ENCODE measurements at regions not wholly inside any gene's neighbourhood (a gene's known extent, or its start where the extent isn't known, plus 50 kb on each side); places are given as distances from the start of the nearest gene placed in this dataset.

DNA sequence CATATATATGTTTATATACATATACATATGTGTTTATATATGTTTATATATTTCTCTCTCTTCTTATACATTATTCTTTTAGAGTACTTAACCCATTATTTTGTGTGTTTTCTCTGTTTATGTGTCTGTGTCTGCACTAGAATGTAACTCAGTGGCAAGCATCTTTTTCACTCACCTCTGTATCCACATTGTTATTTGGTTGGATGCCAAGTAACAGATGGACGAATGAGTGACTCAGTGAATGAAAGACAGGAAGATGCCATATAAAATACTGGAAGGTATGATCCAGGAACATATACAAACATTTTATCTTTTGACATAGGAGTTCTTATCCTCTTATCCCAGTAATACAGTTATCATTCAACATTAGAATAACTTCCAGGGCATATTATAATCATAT, 684.8 kb downstream of the RNF144A start:
- intact Hi-C loops (cut with DNase I), result no loop called here

DNA sequence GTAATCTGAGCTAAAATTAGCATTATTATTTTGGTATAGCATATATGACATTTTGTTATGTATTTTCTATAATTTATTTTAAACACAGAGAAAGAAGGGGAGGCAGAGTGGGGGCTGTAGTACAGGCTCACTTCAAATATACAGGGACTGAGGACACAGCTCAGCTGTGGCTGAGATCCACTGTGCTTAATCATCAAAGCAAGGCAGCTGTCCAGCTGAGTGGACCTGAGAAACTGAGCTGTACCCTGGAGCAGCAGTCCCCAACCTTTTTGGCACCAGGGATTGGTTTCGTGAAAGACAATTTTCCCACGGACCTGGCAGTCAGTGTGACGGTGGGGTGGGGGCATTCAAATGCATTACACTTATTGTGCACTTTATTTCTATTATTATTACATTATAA, 687.2 kb downstream of the RNF144A start:
- no peak for DNase-seq (ENCODE audit: low spot score)
- intact Hi-C loops (cut with DNase I), result no loop called here

More for the DNA sequence above, 684.8 kb downstream of the RNF144A start:
- DNase-seq (ENCODE audit: low spot score), result no peak

DNA sequence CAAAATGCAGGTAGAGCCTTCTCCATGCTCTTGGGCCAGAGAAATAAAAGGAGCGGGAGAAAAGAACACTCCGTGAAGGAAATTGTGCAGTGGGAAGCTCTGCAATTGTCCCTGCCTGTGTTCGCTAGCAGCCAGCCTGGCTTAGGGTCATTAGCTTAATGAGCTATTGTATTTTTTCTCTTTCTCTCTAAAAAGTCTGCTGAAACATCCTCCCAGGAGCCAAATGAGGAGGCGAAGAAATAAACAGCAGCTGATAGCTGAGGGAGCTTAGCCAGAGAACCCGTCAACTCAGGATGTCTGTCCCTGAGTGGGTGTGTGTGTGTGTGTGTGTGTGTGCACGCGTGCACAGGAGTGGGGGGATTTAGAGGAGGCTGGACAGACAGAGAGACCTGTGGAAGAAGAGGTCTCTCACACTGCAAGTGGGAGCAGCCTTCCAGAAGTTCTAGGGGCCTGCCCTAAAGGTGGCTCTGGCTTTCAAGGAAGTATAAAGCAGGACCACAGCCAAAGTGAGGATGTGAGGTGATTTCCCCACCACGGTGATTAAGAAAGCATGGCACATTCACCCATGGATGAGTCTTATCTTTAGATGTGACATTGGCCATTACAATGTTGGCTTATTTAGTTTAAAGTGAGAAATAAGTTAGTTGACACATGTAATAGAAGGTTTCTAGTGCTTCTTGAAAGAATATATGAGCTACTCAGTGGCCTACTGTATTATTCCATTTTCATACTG, 690.4 kb downstream of the RNF144A start:
- DNase-seq (ENCODE audit: low spot score), result no peak
- intact Hi-C loops (cut with DNase I), result no loop called here

DNA sequence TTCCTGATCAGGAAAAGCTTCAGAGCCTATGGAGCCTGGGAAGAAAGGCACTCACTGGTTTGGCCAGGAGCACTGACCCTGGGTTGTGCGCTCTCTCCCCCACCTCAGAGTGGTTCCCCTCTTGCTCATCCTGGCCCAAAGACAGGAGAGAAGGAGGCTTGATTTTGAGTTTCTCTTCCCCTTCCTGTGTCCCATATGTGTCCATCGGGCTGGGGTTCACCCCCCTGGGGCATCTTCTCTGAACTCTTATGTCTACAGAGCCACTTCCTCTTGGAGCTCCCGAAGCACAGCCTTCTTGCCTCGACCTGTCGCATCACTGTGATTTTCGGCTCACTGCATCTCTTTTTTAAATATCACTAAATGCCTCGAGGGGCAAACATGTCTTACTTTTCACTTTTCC, 692.3 kb downstream of the RNF144A start:
- intact Hi-C loops (cut with DNase I), result no loop called here
- DNase-seq (ENCODE audit: low spot score), result no peak

DNA sequence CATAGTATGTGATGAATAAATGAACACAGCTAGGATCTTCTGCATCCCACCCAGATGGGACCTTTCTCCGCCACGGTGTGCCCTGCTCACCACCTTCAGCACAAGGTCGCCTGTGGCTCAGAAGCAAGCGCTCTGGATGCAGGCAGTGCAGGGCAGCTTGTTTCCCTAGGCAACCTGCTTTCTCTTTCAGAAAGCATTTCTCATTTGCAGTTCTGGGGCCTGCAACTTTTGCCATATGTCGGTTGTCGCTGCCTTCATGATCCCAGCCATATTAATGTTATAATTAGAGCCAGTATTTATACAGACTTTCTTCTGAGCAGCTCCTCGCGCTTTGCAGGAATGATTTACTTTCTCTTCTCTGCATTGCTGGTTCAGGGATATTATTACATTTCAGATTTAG, 692.8 kb downstream of the RNF144A start:
- no peak for DNase-seq (ENCODE audit: low spot score)
- intact Hi-C loops (cut with DNase I), result no loop called here

DNA sequence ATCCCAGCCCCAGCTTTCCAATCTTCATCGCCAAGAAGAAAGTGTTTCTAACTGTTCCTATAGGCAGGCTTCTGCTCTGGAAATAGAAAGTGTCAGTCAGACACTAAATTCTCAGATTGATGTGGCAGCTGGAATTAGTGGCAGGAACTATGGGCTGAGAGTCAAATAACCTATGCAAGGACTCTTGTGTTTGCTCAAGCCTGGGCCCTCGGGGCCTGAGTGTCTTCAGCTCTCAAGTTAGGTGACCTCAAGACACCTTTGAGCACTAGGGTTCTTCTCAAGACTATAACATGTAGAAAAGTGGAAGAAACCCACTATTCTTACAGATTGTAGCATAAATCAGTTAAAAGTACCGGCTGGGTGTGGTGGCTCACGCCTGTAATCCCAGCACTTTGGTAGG, 694.5 kb downstream of the RNF144A start:
- intact Hi-C loops (cut with DNase I), result no loop called here

DNA sequence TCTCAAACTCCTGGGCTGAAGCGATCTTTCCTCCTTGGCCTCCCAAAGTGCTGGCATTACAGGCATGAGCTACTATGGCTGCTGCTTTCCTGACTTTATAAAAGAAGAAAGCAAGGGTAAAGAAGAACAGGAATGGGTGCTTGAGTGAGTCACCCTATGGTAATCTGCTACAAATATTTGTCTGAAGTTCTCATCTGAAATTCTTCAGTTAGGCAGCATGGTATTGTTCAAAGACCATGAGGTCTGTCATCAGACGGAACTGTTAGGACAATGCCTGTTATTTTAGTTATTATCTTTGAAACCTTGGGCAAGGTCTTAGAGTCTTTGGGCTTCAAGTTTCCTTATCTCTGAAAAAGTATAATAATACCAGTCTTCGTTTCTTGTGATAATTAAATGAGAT, 695.8 kb downstream of the RNF144A start:
- DNase-seq (ENCODE audit: low spot score), result no peak
- intact Hi-C loops (cut with DNase I), result no loop called here

More for the DNA sequence above, 694.5 kb downstream of the RNF144A start:
- no peak for DNase-seq (ENCODE audit: low spot score)

DNA sequence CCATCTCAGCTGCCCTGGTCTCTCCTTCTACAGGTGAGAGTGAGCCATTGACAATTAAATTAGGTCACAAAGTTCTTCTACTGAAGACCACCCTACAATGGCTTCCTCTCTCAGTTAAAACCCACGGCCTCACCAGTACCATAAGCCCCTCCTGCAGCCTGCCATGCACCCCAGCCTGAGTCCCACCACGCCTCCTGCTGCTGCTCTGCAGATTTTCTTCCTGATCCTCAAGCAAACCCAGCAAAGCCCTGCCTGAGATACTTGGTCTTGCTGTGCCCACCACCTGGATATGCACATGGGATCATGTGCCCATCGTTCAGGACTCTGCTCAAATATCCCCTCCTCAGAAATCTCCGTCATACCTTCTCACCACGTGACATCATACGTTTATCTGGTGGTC, 696.6 kb downstream of the RNF144A start:
- intact Hi-C loops (cut with DNase I), result no loop called here
- DNase-seq (ENCODE audit: low spot score), result no peak

DNA sequence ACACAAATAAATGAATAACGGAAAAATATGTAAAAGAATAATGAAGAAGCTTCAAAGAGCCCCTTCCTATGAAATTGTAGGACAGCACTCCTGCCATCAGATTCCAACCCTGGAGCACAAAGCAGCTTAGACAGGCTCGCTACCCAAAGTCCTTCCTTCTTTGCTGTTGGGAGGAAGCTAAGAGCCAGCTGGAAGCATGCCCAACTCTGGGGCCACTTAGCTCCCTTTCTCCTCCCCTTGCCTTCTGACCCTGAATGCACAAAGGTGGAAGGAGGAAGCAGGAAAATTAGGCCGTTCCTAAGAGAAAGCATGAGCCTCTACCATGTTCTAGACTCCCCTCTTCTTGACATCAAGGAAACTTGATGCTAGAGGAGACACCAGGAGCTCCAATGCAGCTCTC, 700.8 kb downstream of the RNF144A start:
- intact Hi-C loops (cut with DNase I), result no loop called here
- DNase-seq (ENCODE audit: low spot score), result no peak

DNA sequence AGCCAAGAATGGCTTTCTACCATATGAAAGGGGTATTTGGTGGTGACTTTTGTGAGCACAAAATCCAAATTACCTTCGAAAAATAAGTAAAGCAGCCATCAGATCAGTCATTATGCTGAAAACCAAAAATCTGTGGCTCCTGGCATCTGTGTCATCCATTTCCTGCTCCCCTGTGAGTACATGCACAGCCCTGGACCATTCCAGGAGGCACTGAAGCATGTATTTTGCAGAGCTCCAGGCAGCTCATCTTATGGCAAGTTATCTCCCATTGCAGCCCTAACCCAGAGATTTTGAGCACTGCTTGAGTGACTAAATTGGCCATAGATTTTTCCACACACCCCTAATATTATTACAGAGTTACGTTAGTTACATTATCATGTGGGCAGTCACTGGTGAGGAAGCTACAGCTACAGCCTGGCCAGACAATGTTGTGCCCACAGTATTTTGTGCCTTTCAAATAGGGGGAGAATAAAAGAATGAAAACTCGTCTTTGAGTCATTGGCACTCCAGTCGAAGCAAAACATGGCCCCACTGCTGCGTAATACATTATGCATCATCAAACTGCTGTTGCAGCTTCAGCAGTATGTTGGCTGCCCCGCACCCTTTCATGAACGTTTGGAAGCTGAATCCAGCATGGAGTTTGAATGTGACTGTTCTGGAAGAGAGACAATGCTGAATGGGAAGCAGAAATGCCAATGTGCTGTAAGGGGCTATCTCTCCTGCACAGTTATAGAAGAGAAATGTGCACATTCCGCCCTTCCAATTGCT, 702.2 kb downstream of the RNF144A start:
- intact Hi-C loops (cut with DNase I), result no loop called here
- DNase-seq (ENCODE audit: low spot score), result no peak

DNA sequence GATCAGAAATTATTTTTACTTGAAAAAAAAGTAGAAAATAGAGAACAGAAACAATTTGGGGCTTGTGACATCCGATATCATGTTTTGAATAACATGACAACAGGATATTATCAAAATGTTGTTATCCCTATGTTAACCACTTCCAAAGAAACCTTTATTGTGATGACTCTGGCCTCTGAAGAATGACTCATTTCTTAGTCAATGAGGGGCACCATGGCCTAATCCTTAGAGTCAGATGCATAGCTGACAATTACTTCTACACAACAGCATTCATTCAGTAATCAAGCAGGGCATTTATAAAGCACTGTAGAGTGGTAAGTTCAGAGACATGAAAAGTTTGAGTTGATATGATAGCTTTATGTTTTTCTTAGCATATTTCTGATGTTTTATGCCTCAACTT, 703.0 kb downstream of the RNF144A start:
- intact Hi-C loops (cut with DNase I), result no loop called here
- no peak for DNase-seq (ENCODE audit: low spot score)

DNA sequence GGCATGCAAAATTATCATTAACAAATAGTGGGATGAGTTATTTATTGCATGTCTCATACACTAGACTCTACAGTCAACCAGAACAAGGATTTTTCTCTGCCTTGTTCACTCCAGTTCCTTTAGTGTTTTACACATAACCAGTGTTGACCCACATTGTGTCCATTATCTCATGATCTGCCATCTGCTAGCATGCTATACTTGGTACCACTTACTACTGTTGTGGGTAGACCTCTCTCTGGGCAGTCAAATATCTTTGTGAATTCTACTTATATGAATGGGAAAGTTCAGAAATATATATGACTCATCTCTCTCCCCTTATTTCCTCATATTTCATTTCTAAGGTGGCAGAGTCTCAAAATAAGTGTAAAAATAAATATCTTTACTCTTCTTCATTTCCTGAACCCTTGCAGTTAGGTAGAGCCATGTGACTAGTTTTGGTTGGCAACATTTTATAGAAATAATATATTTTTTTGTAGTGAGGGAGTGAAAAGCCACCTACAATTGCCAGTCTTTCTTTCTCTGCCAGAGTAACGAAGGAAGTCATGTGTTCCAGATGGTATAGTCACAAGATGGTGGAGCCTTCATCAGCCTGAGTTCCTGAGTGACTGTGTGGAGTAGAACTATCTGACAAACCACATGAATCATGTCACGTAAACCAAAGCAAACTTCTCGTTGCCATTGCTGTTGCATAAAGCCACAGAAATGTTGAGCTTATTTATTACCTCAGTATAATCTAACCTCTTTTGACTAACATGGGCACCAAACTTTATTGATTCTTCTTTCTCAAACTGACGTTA, 704.0 kb downstream of the RNF144A start:
- no peak for DNase-seq (ENCODE audit: low spot score)
- intact Hi-C loops (cut with DNase I), result no loop called here

DNA sequence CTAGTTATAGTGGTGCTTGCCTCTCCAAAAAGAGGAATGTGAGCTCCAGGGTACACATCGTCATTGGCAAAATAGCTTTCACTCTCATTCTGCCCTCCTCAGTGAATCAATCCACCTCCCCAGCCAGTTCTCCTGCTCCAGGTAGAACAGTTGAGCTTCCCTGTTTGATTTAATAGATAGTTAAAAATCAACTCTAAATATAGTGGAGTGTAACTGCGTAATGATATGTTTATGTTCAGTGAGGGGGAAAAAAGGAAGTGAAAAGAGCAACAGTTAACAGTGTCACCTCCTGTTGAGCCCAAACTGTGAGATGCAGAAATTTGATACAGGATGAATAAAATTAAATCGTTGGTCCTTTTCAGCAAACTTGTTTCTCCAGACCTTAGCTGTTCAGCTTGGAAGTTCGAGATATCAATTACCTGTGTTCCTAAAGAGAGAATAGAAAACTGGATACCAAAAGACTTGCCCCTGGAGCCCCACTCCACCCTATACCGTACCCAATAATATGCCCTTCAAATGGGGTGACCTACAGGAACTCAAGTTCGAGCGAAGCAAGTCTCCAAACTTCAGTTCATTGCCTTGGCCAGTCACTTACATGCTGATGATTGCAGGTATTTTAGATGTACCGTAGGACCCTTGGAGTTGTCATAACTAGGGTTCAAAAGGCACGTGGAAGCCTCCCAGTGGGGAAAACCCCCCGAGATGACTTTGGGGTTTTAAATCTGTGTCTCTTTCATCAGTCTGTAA, 708.4 kb downstream of the RNF144A start:
- intact Hi-C loops (cut with DNase I), result no loop called here
- no peak for DNase-seq (ENCODE audit: low spot score)

DNA sequence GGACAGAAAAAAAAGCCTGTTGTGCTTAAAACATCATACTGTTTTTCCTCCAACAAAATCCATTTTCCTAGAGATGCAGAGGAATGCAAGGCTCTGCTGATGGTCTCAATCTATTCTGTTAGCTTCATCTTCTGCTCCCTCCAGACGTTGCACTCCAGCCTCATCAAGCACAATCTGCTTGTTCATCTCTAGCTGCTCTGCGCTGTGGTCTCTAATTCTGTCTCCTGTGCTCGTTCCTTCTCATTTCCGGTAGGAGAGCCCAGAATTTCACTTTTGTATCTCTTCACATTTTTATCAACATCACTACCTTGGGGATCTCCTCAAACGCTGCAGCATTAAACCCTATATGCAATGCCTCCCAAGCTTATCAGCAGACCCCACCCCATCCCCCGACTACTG, 708.9 kb downstream of the RNF144A start:
- DNase-seq (ENCODE audit: low spot score), result no peak
- intact Hi-C loops (cut with DNase I), result no loop called here

DNA sequence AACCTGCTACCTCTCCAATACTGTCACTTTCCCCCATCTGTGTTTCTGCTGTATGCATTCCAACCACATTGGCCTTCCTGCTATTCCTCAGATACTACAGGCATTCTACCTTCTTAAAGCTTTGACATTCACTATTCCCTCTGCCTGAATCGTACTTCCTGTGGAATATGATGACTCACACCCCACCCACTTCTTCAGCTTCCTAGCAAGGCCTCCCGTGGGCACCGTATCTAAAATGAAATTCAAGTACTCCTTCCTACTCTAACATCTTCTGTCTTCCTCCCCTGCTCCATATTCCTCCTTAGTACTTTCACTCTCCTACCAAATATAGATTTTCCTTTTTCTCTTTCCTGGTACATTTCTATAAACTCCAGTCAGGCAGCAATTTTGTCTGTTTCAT, 710.4 kb downstream of the RNF144A start:
- no peak for DNase-seq (ENCODE audit: low spot score)
- intact Hi-C loops (cut with DNase I), result no loop called here

DNA sequence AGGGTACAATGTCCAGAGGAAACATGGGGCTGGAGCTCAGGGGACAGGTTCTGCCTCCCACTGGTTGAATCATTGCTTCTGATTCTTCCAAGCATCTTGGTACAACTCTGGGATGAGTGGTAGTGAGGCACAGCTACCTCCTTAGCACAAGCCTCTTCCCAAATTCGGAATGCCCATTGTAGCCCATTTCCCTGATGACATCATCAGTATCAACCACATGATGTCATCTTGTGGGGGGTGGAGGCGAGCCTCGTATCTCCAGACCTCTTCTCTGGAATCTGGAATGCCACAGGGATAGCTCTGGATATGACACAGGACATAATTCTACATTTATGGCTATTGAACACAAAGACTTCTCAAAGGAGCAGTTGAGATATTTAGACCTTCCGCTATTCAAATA, 715.2 kb downstream of the RNF144A start:
- DNase-seq (ENCODE audit: low spot score), result no peak
- intact Hi-C loops (cut with DNase I), result no loop called here

DNA sequence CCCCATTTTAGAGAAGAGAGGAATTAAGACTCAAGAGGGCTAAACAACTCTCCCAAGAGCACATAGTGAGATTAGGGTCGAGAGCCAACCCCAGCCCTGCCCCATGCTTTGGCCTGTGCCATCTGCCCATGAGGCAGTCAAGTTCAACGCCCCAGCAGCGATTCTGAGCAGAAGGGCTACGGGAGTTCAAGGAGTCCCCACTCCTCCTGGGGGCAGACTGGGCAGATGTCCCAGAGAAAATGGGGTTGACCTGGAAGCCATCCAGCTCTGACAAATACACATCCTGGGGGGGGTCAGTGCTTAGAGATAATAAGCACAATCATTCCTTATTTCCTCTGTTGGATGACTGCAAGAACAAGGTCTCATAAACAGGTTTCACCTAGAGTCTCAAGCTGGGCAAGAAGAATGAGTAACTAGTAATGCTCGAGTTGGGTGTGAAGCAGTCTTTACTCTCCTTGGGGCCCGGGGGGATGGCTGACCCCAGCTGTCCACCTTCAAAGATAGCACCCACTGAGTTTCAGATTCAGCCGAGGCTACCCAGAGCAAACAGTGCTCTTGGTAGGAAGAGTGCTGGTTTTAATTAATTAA, 716.4 kb downstream of the RNF144A start:
- no peak for DNase-seq (ENCODE audit: low spot score)

DNA sequence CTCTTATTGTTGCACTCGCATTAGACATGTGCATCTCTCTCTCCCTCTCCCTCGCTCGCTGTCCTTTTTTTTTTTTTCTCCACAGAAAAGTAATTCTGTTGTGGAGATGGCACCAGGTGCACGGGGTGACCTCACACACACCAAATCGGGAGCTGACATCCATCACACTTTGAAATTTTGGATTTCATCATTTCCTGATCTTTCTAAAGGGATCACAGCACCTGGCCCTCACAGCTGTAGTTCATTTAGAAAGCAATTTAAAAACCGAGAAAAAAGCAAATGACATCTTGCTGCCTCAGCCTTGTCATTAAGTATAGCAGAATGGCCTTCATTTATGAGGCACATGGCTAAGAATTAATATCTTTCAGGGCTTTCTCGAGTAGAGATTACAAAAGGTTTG, 717.2 kb downstream of the RNF144A start:
- intact Hi-C loops (cut with DNase I), result no loop called here
- no peak for DNase-seq (ENCODE audit: low spot score)

More for the DNA sequence above, 716.4 kb downstream of the RNF144A start:
- intact Hi-C loops (cut with DNase I), result no loop called here

DNA sequence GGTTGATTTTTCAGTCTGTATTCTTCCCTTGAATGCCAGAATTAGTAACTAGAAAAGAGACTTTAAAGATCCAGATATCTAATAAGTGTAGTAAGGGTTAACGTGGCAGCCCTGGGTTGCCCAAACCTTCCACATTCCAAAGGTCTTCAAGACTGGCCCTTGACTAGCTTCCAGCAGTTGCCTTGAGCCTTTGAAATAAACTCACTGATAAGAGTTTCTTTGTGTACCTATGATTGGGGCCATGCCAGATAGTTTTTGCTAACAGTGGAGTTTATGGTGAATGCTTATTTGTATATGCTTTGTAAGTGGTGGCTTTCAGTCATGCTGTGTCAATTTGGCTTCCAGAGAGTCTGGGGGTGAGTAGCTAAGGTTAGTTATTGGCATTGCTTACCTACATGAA, 722.3 kb downstream of the RNF144A start:
- DNase-seq (ENCODE audit: low spot score), result no peak
- intact Hi-C loops (cut with DNase I), result no loop called here

Measured in cardiac septum (tissue), 1 donor.